Neural progenitor cell (in vitro differentiated cells): ENCODE measurements at regions not wholly inside any gene's neighbourhood (a gene's known extent, or its start where the extent isn't known, plus 50 kb on each side); places are given as distances from the start of the nearest gene placed in this dataset.

Experiments
- DNase-seq: peaks from one replicate; pipeline ENCODE4 v3.0.0-alpha.2; 2016; ENCODE audit warnings: low spot score
- H2AFZ ChIP-seq: fragments of 200-600 bp; sonication (generic); replicated peaks from 2 replicates; pipeline ENCODE4 v1.6.1; 2016; ENCODE audit warnings: antibody characterized with exemption
- H3F3A ChIP-seq: fragments of 200-600 bp; sonication (generic); 2 replicates; pipeline ENCODE4 v1.6.1; 2016; ENCODE audit warnings: antibody characterized with exemption, low read depth
- H3K27ac ChIP-seq: fragments of 200-600 bp; sonication (generic); 2 replicates; pipeline ENCODE4 v1.5.1; 2016; ENCODE audit warnings: mild to moderate bottlenecking
- H3K27me3 ChIP-seq: fragments of 200-600 bp; sonication (generic); 2 replicates; pipeline ENCODE4 v1.6.1; 2016; ENCODE audit warnings: mild to moderate bottlenecking, moderate library complexity
- H3K36me3 ChIP-seq: fragments of 200-600 bp; sonication (generic); 2 replicates; pipeline ENCODE4 v1.5.1; 2016
- H3K4me1 ChIP-seq: fragments of 200-600 bp; sonication (generic); 2 replicates; pipeline ENCODE4 v1.6.1; 2016; ENCODE audit warnings: mixed run types
- H3K4me2 ChIP-seq: fragments of 200-600 bp; sonication (generic); 2 replicates; pipeline ENCODE4 v1.6.1; 2016
- H3K4me3 ChIP-seq: fragments of 200-600 bp; sonication (generic); 2 replicates; pipeline ENCODE4 v1.5.1; 2016
- H3K79me2 ChIP-seq: fragments of 200-600 bp; sonication (generic); 2 replicates; pipeline ENCODE4 v1.6.1; 2016; ENCODE audit warnings: low read depth
- H3K9ac ChIP-seq: fragments of 200-600 bp; sonication (generic); 2 replicates; pipeline ENCODE4 v1.6.1; 2016
- H3K9me3 ChIP-seq: fragments of 200-600 bp; sonication (generic); 2 replicates; pipeline ENCODE4 v1.5.1; 2016; ENCODE audit warnings: low read depth
- H4K20me1 ChIP-seq: fragments of 200-600 bp; sonication (generic); 2 replicates; pipeline ENCODE4 v1.6.1; 2016; ENCODE audit warnings: low read depth
- H3K27ac Mint-ChIP-seq: 3 replicates; pipeline ENCODE4 v1.8.0; 2021; ENCODE audit warnings: mixed read lengths
- H3K27me3 Mint-ChIP-seq: 2 replicates; pipeline ENCODE4 v1.8.0; 2022; ENCODE audit warnings: low read depth, mild to moderate bottlenecking, inconsistent platforms, moderate library complexity, mixed read lengths; ENCODE audit not compliant: insufficient read depth
- H3K36me3 Mint-ChIP-seq: 3 replicates; pipeline ENCODE4 v1.8.0; 2021; ENCODE audit warnings: mixed read lengths
- H3K4me1 Mint-ChIP-seq: 3 replicates; pipeline ENCODE4 v1.8.0; 2021; ENCODE audit warnings: mixed read lengths
- H3K4me3 Mint-ChIP-seq: 3 replicates; pipeline ENCODE4 v1.8.0; 2021; ENCODE audit warnings: mild to moderate bottlenecking, moderate library complexity, mixed read lengths
- H3K9me3 Mint-ChIP-seq: 3 replicates; pipeline ENCODE4 v1.8.0; 2020; ENCODE audit warnings: mixed read lengths
- EZH2 ChIP-seq: fragments of 200-600 bp; sonication (generic); IDR thresholded peaks from 2 replicates; pipeline ENCODE4 v1.6.1; 2017; ENCODE audit warnings: antibody characterized with exemption, mild to moderate bottlenecking, moderate library complexity
- EZH2phosphoT487 ChIP-seq: fragments of 200-600 bp; sonication (generic); IDR thresholded peaks from 2 replicates; pipeline ENCODE4 v1.6.1; 2017; ENCODE audit warnings: antibody characterized with exemption
- TF ChIP-seq, protein P1 (sequence below): fragments of 200-600 bp; sonication (generic); IDR thresholded peaks from 2 replicates; pipeline ENCODE4 v1.5.1; 2017; ENCODE audit warnings: antibody characterized with exemption, mild to moderate bottlenecking

DNA sequence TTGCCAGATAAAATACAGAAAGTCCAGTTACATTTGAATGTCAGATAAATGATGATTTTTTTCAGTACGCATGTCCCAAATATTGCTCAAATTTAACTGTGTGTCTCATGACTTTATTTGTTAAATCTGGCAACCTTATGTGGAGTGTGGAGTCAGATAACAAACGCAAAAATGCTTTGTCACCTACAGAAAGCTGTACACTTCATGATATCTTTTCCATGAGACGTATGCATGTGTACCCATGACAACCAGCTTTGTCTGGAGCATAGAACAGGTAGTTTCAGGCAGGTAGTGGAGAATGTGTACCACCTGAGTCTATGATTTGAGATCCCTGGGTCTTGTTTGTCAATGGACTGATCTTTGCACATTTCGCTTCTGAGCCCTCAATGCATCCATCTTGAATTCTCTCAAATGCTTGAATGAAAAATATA lies 105.5 kb upstream of the CPEB4 start:
- H3K9me3 ChIP-seq, result no peaks in the 10 kb centered on the region
- H3K9ac ChIP-seq, result no peak overlapping the region
- H3K4me3 ChIP-seq, result no peak overlapping the region
- TF ChIP-seq, protein P1, sequence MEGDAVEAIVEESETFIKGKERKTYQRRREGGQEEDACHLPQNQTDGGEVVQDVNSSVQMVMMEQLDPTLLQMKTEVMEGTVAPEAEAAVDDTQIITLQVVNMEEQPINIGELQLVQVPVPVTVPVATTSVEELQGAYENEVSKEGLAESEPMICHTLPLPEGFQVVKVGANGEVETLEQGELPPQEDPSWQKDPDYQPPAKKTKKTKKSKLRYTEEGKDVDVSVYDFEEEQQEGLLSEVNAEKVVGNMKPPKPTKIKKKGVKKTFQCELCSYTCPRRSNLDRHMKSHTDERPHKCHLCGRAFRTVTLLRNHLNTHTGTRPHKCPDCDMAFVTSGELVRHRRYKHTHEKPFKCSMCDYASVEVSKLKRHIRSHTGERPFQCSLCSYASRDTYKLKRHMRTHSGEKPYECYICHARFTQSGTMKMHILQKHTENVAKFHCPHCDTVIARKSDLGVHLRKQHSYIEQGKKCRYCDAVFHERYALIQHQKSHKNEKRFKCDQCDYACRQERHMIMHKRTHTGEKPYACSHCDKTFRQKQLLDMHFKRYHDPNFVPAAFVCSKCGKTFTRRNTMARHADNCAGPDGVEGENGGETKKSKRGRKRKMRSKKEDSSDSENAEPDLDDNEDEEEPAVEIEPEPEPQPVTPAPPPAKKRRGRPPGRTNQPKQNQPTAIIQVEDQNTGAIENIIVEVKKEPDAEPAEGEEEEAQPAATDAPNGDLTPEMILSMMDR, result no peak
- TF ChIP-seq EZH2phosphoT487, result no peak
- no peak for TF ChIP-seq EZH2
- H3K4me3 Mint-ChIP-seq, result no peak overlapping the region
- no peak for DNase-seq
- H3K27me3 Mint-ChIP-seq, result no peaks in the 10 kb centered on the region
- H3K4me1 ChIP-seq, result peaks cover 12% of the 10 kb centered on the region
- H2AFZ ChIP-seq, result no peak overlapping the region
- no peak overlapping the region for H3K27ac ChIP-seq
- H3K4me1 Mint-ChIP-seq, result peaks cover 34% of the 10 kb centered on the region
- peaks cover 18% of the 10 kb centered on the region for H3F3A ChIP-seq
- no peaks in the 10 kb centered on the region for H3K9me3 Mint-ChIP-seq
- H3K27ac Mint-ChIP-seq, result no peak overlapping the region
- no peaks in the 10 kb centered on the region for H3K27me3 ChIP-seq
- H3K36me3 ChIP-seq, result no peaks in the 10 kb centered on the region
- H3K79me2 ChIP-seq, result no peaks in the 10 kb centered on the region
- no peaks in the 10 kb centered on the region for H3K36me3 Mint-ChIP-seq
- no peaks in the 10 kb centered on the region for H4K20me1 ChIP-seq
- H3K4me2 ChIP-seq, result no peak overlapping the region

GRCh38 chr5:173783371-173783770 lies 104.8 kb upstream of the CPEB4 start:
- H3K9ac ChIP-seq, result no peak overlapping the region
- no peak overlapping the region for H3K4me3 ChIP-seq
- no peak overlapping the region for H2AFZ ChIP-seq
- Mint-ChIP-seq H3K4me1 (peaks cover 34% of the 10 kb centered on the region), H3K27ac (no peak overlapping the region), H3K9me3 (no peaks in the 10 kb centered on the region), H3K27me3 (no peaks in the 10 kb centered on the region), H3K36me3 (no peaks in the 10 kb centered on the region), H3K4me3 (no peak overlapping the region)
- H3K79me2 ChIP-seq, result no peaks in the 10 kb centered on the region
- DNase-seq, result no peak
- no peaks in the 10 kb centered on the region for H3K36me3 ChIP-seq
- no peaks in the 10 kb centered on the region for H3K27me3 ChIP-seq
- no peak for TF ChIP-seq EZH2phosphoT487
- no peak for TF ChIP-seq EZH2
- TF ChIP-seq, protein P1, result no peak
- peaks cover 18% of the 10 kb centered on the region for H3F3A ChIP-seq
- H3K27ac ChIP-seq, result no peak overlapping the region
- no peak overlapping the region for H3K4me2 ChIP-seq
- no peaks in the 10 kb centered on the region for H3K9me3 ChIP-seq
- no peaks in the 10 kb centered on the region for H4K20me1 ChIP-seq
- H3K4me1 ChIP-seq, result peaks cover 12% of the 10 kb centered on the region

- Mint-ChIP-seq H3K27me3 (peaks cover 5% of the 10 kb centered on the region), H3K36me3 (no peaks in the 10 kb centered on the region), H3K4me3 (no peak overlapping the region), H3K4me1 (peaks cover 34% of the 10 kb centered on the region), H3K9me3 (no peaks in the 10 kb centered on the region), H3K27ac (peak overlapping the region; percentile 4)
- Histone ChIP-seq H3K79me2 (no peaks in the 10 kb centered on the region), H3K36me3 (no peaks in the 10 kb centered on the region), H3K9ac (no peak overlapping the region), H3K4me1 (peaks cover 12% of the 10 kb centered on the region), H3F3A (peaks cover 18% of the 10 kb centered on the region), H2AFZ (no peak overlapping the region), H3K9me3 (no peaks in the 10 kb centered on the region), H4K20me1 (no peaks in the 10 kb centered on the region), H3K4me2 (no peak overlapping the region), H3K27ac (no peak overlapping the region), H3K4me3 (no peak overlapping the region), H3K27me3 (no peaks in the 10 kb centered on the region)
- no peak for DNase-seq
- TF ChIP-seq EZH2 (no peak), EZH2phosphoT487 (no peak)
- TF ChIP-seq, protein P1, result no peak
Measured at GRCh38 chr5:173785400-173785799, 102.7 kb upstream of the CPEB4 start.
